HepG2 (cell line): ENCODE measurements at regions not wholly inside any gene's neighbourhood (a gene's known extent, or its start where the extent isn't known, plus 50 kb on each side); places are given as distances from the start of the nearest gene placed in this dataset.

ENCODE experiments used
- CREM ChIP-seq, 2 experiments: sonication (generic) in 1 of 2; formaldehyde crosslinking in 1 of 2; IDR thresholded peaks; 2 replicates each; pipeline versions ENCODE4 v1.4.0 to v1.6.1; 2016 to 2020; ENCODE audit warnings: antibody characterized with exemption in 1 of 2, mild to moderate bottlenecking in 1 of 2, missing genetic modification reagents in 1 of 2
- EZH2 ChIP-seq: conservative IDR thresholded peaks from 2 replicates; pipeline ENCODE4 v1.6.1; 2012; ENCODE audit warnings: mild to moderate bottlenecking, low read depth, low read length, moderate library complexity
- FOXM1 ChIP-seq: sonication (generic); formaldehyde crosslinking; IDR thresholded peaks from 2 replicates; pipeline ENCODE4 v1.5.0; 2020; ENCODE audit warnings: missing genetic modification reagents
- KDM5B ChIP-seq: sonication (generic); formaldehyde crosslinking; IDR thresholded peaks from 2 replicates; pipeline ENCODE4 v1.4.0; 2020; ENCODE audit warnings: missing genetic modification reagents, mild to moderate bottlenecking, borderline replicate concordance
- POLR2A ChIP-seq, 2 experiments: IDR thresholded peaks; 2 replicates each; pipeline ENCODE4 v1.6.1; 2011; ENCODE audit warnings: low read depth in 2 of 2, low read length in 2 of 2, mild to moderate bottlenecking in 1 of 2, moderate library complexity in 1 of 2; ENCODE audit not compliant: insufficient read depth in 1 of 2
- POLR2AphosphoS5 ChIP-seq: IDR thresholded peaks from 2 replicates; pipeline ENCODE4 v1.6.1; 2012; ENCODE audit warnings: low read depth, low read length
- RFX5 ChIP-seq: IDR thresholded peaks from 2 replicates; pipeline ENCODE4 v1.6.1; 2011; ENCODE audit warnings: low read depth, low read length, improper control_type of control experiment
- SUZ12 ChIP-seq: fragments of 150-350 bp; IDR thresholded peaks from 2 replicates; pipeline ENCODE4 v1.6.1; 2014; ENCODE audit warnings: low read depth, low read length
- WIZ ChIP-seq: sonication (generic); formaldehyde crosslinking; IDR thresholded peaks from 2 replicates; pipeline ENCODE4 v1.5.1; 2020; ENCODE audit warnings: mild to moderate bottlenecking, missing genetic modification reagents
- ZNF33A ChIP-seq: sonication (generic); formaldehyde crosslinking; IDR thresholded peaks from 2 replicates; pipeline ENCODE4 v1.5.1; 2020; ENCODE audit warnings: missing genetic modification reagents, mild to moderate bottlenecking, moderate library complexity, borderline replicate concordance
- ZSCAN29 ChIP-seq: sonication (generic); formaldehyde crosslinking; conservative IDR thresholded peaks from 2 replicates; pipeline ENCODE4 v1.4.0; 2020; ENCODE audit warnings: mild to moderate bottlenecking, missing genetic modification reagents
- TF ChIP-seq, protein P1 (sequence below): sonication (generic); formaldehyde crosslinking; IDR thresholded peaks from 2 replicates; pipeline ENCODE4 v1.5.0; 2020; ENCODE audit warnings: mild to moderate bottlenecking, missing genetic modification reagents, moderate library complexity
- TF ChIP-seq, protein P2 (sequence below): sonication (generic); formaldehyde crosslinking; IDR thresholded peaks from 2 replicates; pipeline ENCODE4 v1.8.1; 2022; ENCODE audit warnings: mild to moderate bottlenecking, missing genetic modification reagents

DNA sequence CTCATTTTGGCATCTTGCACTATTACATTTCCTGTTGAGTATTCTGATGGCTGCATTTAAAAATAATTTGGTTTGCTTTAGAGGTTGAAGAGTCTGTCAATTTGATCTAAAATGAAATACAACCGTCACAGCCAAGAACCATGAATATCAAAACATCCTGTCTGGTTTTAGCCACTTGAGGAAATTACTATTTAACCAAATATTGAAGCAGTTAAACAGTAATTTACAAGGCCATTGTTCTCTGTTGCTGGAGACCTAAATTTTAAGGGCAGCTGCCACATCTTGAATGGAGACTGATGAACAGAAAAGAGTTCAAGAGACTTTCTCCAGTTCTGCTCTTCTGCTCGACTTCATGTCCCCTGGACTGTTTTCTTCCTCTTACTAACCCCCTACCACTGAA, 549.4 kb downstream of the LRRC70 start:
- TF ChIP-seq POLR2A (IDR thresholded peaks at IDR 0.05; ENCODE audit: insufficient read depth in 1 of 2, low read depth in 2 of 2, low read length in 2 of 2) = no peak
- TF ChIP-seq SUZ12 = no peak
- TF ChIP-seq, protein P1, sequence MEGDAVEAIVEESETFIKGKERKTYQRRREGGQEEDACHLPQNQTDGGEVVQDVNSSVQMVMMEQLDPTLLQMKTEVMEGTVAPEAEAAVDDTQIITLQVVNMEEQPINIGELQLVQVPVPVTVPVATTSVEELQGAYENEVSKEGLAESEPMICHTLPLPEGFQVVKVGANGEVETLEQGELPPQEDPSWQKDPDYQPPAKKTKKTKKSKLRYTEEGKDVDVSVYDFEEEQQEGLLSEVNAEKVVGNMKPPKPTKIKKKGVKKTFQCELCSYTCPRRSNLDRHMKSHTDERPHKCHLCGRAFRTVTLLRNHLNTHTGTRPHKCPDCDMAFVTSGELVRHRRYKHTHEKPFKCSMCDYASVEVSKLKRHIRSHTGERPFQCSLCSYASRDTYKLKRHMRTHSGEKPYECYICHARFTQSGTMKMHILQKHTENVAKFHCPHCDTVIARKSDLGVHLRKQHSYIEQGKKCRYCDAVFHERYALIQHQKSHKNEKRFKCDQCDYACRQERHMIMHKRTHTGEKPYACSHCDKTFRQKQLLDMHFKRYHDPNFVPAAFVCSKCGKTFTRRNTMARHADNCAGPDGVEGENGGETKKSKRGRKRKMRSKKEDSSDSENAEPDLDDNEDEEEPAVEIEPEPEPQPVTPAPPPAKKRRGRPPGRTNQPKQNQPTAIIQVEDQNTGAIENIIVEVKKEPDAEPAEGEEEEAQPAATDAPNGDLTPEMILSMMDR (CRISPR knock-in tag) = no peak
- TF ChIP-seq ZSCAN29 (CRISPR knock-in tag) = no peak
- no peak for TF ChIP-seq FOXM1 (CRISPR knock-in tag)
- TF ChIP-seq CREM (IDR thresholded peaks at IDR 0.05) = no peak
- no peak for TF ChIP-seq CREM (CRISPR knock-in tag; IDR thresholded peaks at IDR 0.05)
- TF ChIP-seq POLR2AphosphoS5 = no peak
- TF ChIP-seq ZNF33A (CRISPR knock-in tag) = no peak
- no peak for TF ChIP-seq WIZ (CRISPR knock-in tag)
- TF ChIP-seq EZH2 = no peak
- TF ChIP-seq, protein P2, sequence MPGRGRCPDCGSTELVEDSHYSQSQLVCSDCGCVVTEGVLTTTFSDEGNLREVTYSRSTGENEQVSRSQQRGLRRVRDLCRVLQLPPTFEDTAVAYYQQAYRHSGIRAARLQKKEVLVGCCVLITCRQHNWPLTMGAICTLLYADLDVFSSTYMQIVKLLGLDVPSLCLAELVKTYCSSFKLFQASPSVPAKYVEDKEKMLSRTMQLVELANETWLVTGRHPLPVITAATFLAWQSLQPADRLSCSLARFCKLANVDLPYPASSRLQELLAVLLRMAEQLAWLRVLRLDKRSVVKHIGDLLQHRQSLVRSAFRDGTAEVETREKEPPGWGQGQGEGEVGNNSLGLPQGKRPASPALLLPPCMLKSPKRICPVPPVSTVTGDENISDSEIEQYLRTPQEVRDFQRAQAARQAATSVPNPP (CRISPR knock-in tag) = no peak
- TF ChIP-seq RFX5 = no peak
- no peak for TF ChIP-seq KDM5B (CRISPR knock-in tag)
